OCI-LY3 (cell line): ENCODE measurements at regions not wholly inside any gene's neighbourhood (a gene's known extent, or its start where the extent isn't known, plus 50 kb on each side); places are given as distances from the start of the nearest gene placed in this dataset.

ENCODE experiments used
- CTCF ChIP-seq: fragments of 200-600, 300-600 bp; sonication (generic); IDR thresholded peaks from 2 replicates; pipeline ENCODE4 v1.5.1; 2014; ENCODE audit warnings: antibody characterized with exemption, low read length, low read depth
- EZH2phosphoT487 ChIP-seq: fragments of 200-600 bp; shearing (Covaris generic); IDR thresholded peaks from 2 replicates; pipeline ENCODE4 v1.6.1; 2018; ENCODE audit warnings: antibody characterized with exemption, mixed run types, low read depth

GRCh38 chr5:141757402-141757801 is 75.4 kb upstream of the ARAP3 start:
- TF ChIP-seq CTCF (0 out of 2 replicates have a peak, but pooled peaks have one; percentile 14), EZH2phosphoT487 (no peak)
